HAP-1 (cell line): ENCODE measurements at regions not wholly inside any gene's neighbourhood (a gene's known extent, or its start where the extent isn't known, plus 50 kb on each side); places are given as distances from the start of the nearest gene placed in this dataset.
"Not testable (repeated sequence)": the region's sequence is repeated elsewhere in the genome, so short reads cannot be mapped to it uniquely, and the experiment has no call there.

Experiments
- DNase-seq, 2 experiments: peaks; one replicate each; pipeline ENCODE4 v3.0.0-alpha.2; 2016 to 2020; ENCODE audit warnings: low spot score in 2 of 2
- H3K27me3 ChIP-seq: fragments of 250-450 bp; sonication (Bioruptor Pico); 2 replicates; pipeline ENCODE4 v1.5.1; 2020; ENCODE audit warnings: low read depth, mild to moderate bottlenecking, moderate library complexity
- H3K36me3 ChIP-seq: fragments of 250-450 bp; sonication (Bioruptor Pico); replicated peaks from 2 replicates; pipeline ENCODE4 v1.5.1; 2020; ENCODE audit warnings: mild to moderate bottlenecking
- H3K4me1 ChIP-seq: fragments of 250-450 bp; sonication (Bioruptor Pico); 2 replicates; pipeline ENCODE4 v1.5.1; 2020; ENCODE audit warnings: mild to moderate bottlenecking
- H3K4me3 ChIP-seq: fragments of 250-450 bp; sonication (Bioruptor Pico); 2 replicates; pipeline ENCODE4 v1.5.1; 2020; ENCODE audit warnings: mild to moderate bottlenecking, moderate library complexity
- H3K9me3 ChIP-seq: fragments of 250-450 bp; sonication (Bioruptor Pico); 2 replicates; pipeline ENCODE4 v1.5.1; 2020; ENCODE audit warnings: mild to moderate bottlenecking, moderate library complexity
- in situ Hi-C: fragments of 300-500 bp; cut with MboI; formaldehyde crosslinking; loops from 3 replicates; pipeline ENCODE4 v1.14.3; 2020; ENCODE audit warnings: low sequenced_read_pairs, inconsistent platforms, mixed read lengths

DNA sequence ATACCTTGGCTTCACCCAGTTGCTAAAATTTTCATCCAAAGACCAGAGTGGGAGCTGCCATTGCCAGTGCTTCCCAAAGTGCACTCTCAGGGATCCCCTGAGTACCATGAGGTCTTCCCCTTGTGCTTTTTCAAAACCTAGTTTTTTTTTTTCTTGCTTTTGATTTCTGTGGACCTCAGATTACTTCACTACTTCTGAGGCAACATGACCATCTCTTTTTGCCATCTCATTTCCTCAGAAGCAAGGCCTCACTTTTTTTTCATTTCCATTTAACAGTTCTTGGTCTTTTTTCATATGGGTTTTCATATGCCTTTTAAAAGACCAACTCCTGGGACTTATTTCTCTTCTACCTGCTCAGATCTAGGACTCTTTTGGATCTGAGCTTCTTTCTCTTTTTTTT lies 64.1 kb upstream of the MMS22L start:
- Histone ChIP-seq H3K4me3 (no peak overlapping the region), H3K36me3 (no peaks in the 10 kb centered on the region), H3K9me3 (no peaks in the 10 kb centered on the region), H3K4me1 (no peaks in the 10 kb centered on the region), H3K27me3 (peaks cover 2% of the 10 kb centered on the region; the same call in 1 of the 2 replicates)
- in situ Hi-C loops, result no loop called here
- DNase-seq, result no peak

DNA sequence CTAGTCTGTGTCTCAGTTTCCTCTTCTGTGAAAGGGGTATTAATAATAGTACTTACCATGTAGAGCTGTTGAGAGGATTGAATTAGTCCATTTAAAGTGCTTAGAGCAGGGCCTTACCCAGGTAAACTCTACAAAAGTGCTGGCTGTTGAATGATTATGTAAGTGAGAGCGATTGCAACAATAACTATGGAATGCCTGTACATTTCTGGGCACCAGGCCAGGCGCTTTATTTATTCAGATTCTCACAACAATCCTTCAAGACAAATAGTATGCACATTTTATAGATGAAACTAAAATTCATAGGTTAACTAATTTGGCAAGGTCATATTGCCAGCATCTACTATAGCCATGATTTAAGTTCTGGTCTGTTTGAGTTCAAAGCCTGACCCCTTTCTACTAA lies 78.3 kb upstream of the MMS22L start:
- peak; percentile 60 to 76 for DNase-seq
- no peaks in the 10 kb centered on the region for H3K27me3 ChIP-seq
- in situ Hi-C loops, result no loop called here
- no peaks in the 10 kb centered on the region for H3K9me3 ChIP-seq
- H3K4me3 ChIP-seq, result no peak overlapping the region
- no peaks in the 10 kb centered on the region for H3K36me3 ChIP-seq
- H3K4me1 ChIP-seq, result peaks cover 6% of the 10 kb centered on the region

DNA sequence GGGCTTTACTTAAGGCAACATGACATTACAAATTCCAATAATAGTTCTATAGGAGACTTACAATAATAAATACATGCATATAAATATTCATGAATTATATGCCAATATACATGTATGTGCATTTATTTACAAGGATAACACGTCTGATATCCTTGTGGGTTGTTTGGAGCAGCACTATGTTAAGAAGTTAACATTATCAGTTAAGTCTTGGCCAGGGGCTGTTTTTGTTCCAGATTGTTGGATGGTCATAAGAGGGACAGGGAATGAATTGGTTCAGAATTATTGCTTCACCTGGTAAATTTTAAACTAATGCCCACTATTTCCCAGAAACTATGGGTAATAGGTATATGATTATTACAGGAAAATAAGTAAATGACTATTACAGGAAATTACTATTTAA lies 81.3 kb upstream of the MMS22L start:
- Histone ChIP-seq H3K4me3 (no peak overlapping the region), H3K36me3 (no peaks in the 10 kb centered on the region), H3K4me1 (peaks cover 6% of the 10 kb centered on the region), H3K27me3 (no peaks in the 10 kb centered on the region), H3K9me3 (no peaks in the 10 kb centered on the region)
- in situ Hi-C loops, result no loop called here
- DNase-seq, result no peak

DNA sequence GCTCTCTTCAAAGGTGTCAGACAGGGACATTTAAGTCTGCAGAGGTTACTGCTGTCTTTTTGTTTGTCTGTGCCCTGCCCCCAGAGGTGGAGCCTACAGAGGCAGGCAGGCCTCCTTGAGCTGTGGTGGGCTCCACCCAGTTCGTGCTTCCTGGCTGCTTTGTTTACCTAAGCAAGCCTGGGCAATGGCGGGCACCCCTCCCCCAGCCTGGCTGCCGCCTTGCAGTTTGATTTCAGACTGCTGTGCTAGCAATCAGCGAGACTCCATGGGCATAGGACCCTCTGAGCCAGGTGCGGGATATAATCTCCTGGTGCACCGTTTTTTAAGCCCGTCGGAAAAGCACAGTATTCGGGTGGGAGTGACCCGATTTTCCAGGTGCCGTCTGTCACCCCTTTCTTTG lies 99.1 kb upstream of the MMS22L start:
- in situ Hi-C loops, H3K36me3 ChIP-seq: not testable (repeated sequence)

DNA sequence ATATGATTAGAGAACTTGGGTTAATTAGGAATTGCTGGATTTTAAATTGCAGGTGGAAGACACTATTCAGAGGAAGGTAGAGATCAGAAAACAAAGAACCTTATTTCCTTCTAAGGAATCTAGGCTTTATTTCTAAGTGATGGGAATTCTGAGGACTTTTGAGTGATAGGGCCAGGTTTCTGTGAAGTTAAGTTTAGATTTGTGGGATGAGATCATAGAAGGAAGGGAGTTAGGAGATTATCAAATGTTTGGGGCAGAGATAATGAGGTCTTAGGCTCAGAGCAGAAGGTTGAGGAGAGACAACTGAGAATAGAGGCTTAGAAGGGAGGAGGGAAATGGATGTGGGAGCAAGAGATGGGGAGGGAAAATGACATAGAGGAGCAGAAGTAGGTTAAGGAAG lies 109.7 kb upstream of the MMS22L start:
- peaks cover 3% of the 10 kb centered on the region; the same call in 1 of the 2 replicates for H3K4me1 ChIP-seq
- no peaks in the 10 kb centered on the region for H3K36me3 ChIP-seq
- in situ Hi-C loops, result loop anchor here (10.0 kb wide), 1 partner anchor 208 kb away; no protein-coding TSS in a partner anchor
- no peaks in the 10 kb centered on the region for H3K27me3 ChIP-seq
- no peak overlapping the region for H3K4me3 ChIP-seq
- DNase-seq, result no peak
- no peaks in the 10 kb centered on the region for H3K9me3 ChIP-seq

More for the DNA sequence above, 99.1 kb upstream of the MMS22L start:
- H3K4me3 ChIP-seq, H3K9me3 ChIP-seq, DNase-seq, H3K27me3 ChIP-seq, H3K4me1 ChIP-seq: not testable (repeated sequence)

DNA sequence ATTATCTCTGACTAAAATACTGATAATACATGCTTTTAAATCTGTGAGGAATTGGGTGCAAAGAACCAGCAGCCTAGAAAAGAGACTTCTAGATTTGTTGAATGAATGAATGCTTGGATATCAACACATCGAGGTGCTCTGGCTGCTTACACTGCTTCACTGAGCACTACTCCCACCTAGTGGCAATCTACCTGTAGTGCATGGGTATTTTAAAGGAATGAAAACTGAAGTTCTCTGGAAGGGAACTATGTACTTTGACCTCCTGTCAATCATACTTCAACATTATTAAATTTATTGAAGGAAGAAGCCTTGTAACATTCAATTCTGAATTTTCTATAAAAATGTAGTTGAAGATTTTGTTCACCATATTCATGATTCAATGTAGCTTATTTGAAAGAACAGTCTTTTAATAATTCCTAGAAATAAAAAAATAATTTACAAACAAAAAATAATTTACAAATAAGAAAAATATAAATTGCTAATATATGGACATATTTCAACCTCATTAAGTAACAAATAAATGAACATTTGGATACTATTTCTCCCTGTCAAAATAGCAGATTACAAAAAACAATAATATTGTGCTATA lies 111.2 kb upstream of the MMS22L start:
- Histone ChIP-seq H3K9me3 (no peaks in the 10 kb centered on the region), H3K36me3 (no peaks in the 10 kb centered on the region), H3K4me1 (peaks cover 3% of the 10 kb centered on the region; the same call in 1 of the 2 replicates), H3K4me3 (no peak overlapping the region), H3K27me3 (no peaks in the 10 kb centered on the region)
- in situ Hi-C loops, result loop anchor here (10.0 kb wide), 1 partner anchor 209 kb away; no protein-coding TSS in a partner anchor
- peak; percentile 66 to 70 for DNase-seq

DNA sequence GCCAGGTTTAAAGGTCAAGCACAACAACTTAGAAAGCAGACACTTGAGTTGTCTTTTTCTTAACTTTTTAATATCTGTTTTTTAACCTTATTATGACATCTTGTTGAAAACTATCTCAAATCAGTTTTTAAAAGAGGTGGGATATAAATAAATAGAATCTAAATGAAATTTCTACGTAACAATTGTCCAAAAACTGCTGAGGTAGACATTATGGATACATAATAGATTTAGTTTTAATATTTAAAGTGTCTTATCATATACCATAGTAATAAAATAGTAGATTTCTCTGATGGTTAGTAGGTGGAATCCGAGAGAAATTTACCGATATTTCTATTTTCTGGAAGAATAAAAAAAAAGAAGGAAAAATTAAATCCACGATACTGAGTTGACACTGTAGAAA lies 113.9 kb upstream of the MMS22L start:
- H3K9me3 ChIP-seq, result no peaks in the 10 kb centered on the region
- no peaks in the 10 kb centered on the region for H3K36me3 ChIP-seq
- H3K4me3 ChIP-seq, result no peak overlapping the region
- DNase-seq, result no peak
- in situ Hi-C loops, result loop anchor here (10.0 kb wide), 1 partner anchor 212 kb away; no protein-coding TSS in a partner anchor
- H3K4me1 ChIP-seq, result peaks cover 3% of the 10 kb centered on the region; the same call in 1 of the 2 replicates
- H3K27me3 ChIP-seq, result no peaks in the 10 kb centered on the region

DNA sequence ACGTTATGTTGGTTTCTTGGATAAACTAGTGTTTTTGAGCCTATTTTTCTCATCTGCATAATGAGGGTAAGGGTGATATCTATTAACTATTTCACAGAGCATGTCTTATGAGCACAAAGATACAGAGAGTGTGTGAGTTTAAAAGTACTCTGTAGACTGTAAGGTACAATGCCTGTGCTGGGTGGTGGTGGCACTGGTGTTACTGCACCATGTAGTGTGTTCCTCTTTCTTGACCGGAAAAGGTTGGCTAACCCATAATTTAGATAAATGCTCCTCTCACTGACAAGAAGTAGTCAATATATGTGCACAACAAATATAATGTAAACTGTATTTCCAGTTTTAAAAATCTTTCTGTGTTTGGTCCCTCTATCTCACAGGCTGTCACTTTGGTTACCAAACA lies 116.2 kb upstream of the MMS22L start:
- Histone ChIP-seq H3K9me3 (no peaks in the 10 kb centered on the region), H3K27me3 (no peaks in the 10 kb centered on the region), H3K4me1 (peaks cover 3% of the 10 kb centered on the region; the same call in 1 of the 2 replicates), H3K4me3 (no peak overlapping the region), H3K36me3 (no peaks in the 10 kb centered on the region)
- no peak for DNase-seq
- in situ Hi-C loops, result loop anchor here (10.0 kb wide), 1 partner anchor 214 kb away; no protein-coding TSS in a partner anchor

DNA sequence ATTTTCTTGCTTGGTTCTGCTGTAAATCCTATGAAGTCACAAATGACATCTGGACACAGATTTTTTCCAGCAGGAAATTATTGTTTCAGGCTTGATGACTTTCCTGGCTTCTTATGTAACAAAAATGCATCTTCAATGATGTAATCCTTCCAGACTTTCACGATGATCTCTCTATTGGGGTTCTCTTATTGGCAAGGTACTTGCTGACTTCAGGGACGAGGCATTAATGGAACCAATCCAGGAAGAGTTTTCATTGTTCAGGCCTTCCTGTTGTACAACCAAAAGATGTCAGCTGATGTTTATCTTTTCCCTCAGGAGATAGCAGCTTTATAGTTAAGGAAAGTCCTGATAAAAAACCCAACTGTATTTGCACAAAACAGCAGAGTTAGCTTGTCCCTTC lies 118.5 kb upstream of the MMS22L start:
- no peak for DNase-seq
- H3K4me1 ChIP-seq, result peaks cover 3% of the 10 kb centered on the region; the same call in 1 of the 2 replicates
- H3K9me3 ChIP-seq, result no peaks in the 10 kb centered on the region
- H3K4me3 ChIP-seq, result no peak overlapping the region
- no peaks in the 10 kb centered on the region for H3K36me3 ChIP-seq
- in situ Hi-C loops, result no loop called here
- no peaks in the 10 kb centered on the region for H3K27me3 ChIP-seq

DNA sequence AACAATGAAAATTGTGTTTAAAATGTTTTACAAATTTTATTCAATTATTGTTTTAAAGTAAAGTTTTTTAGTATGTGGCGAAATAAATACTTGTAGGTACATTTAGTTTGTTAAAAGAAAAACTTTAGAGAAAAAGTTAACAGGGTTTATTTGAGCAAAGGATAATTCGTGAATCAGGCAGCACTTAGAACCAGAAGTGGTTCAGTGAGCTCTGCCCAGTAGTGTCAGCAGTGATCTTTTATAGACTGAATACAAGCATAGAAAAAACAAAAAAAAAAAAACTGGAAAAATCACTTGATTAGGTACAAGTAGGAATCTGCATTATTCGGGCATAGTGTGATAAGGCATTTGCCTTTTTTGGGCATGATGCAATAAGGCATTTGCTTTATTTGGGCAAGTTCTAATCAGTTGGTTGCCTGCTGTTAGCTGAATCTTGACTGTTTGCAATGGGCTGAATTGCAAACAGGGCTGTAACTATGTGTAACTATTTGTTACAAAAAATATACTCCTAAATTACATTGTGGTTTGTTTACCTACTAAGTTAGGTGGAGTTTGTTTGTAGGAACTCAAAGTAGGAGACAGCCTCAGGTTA lies 122.9 kb upstream of the MMS22L start:
- Histone ChIP-seq H3K4me1 (no peaks in the 10 kb centered on the region; the same call in 1 of the 2 replicates), H3K4me3 (no peak overlapping the region), H3K36me3 (no peaks in the 10 kb centered on the region), H3K9me3 (no peaks in the 10 kb centered on the region), H3K27me3 (no peaks in the 10 kb centered on the region)
- no peak for DNase-seq
- in situ Hi-C loops, result no loop called here

DNA sequence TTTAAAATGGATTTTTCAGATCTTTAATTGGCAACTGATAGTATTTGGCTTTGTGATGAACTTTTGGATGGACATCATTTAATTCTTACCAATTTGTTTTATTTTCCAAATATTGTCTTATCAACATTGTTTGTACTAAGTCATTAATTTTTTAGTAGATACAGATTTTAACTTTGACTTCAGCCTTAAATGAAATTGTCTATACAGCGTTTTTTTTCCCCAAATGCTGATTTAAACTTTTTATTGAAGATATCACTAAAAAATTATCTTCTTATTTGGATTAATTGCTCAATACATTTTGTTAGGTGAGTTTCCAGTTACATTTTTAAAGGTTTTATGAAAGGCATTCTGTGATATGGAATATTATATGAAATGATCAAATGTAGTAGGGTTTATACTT lies 123.6 kb upstream of the MMS22L start:
- H3K4me1 ChIP-seq, result no peaks in the 10 kb centered on the region; the same call in 1 of the 2 replicates
- no peak overlapping the region for H3K4me3 ChIP-seq
- in situ Hi-C loops, result no loop called here
- no peaks in the 10 kb centered on the region for H3K9me3 ChIP-seq
- no peak for DNase-seq
- H3K36me3 ChIP-seq, result no peaks in the 10 kb centered on the region
- no peaks in the 10 kb centered on the region for H3K27me3 ChIP-seq

DNA sequence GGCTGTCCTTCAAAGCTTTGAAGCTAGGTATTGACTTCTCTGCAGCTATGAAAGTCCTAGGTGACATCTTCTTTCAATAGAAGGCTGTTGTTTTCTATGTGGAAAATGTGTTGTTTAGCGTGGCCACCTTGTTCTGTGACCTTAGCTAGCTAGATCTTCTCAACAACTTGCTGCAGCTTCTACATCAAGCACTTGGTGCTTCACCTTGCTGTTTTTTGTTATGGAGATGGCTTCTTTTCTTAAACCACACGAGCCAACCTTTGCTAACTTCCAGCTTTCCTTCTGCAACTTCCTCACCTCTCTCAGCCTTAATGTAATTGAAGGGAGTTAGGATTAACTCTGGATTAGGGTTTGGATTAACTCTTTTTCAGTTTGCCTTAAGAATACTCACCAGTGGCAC lies 128.6 kb upstream of the MMS22L start:
- Histone ChIP-seq H3K4me3 (no peak overlapping the region), H3K36me3 (no peaks in the 10 kb centered on the region), H3K4me1 (no peaks in the 10 kb centered on the region; the same call in 1 of the 2 replicates), H3K9me3 (no peaks in the 10 kb centered on the region), H3K27me3 (0 out of 2 replicates have a peak, but pooled peaks cover 3% of the 10 kb centered on the region)
- DNase-seq, result no peak
- in situ Hi-C loops, result no loop called here

DNA sequence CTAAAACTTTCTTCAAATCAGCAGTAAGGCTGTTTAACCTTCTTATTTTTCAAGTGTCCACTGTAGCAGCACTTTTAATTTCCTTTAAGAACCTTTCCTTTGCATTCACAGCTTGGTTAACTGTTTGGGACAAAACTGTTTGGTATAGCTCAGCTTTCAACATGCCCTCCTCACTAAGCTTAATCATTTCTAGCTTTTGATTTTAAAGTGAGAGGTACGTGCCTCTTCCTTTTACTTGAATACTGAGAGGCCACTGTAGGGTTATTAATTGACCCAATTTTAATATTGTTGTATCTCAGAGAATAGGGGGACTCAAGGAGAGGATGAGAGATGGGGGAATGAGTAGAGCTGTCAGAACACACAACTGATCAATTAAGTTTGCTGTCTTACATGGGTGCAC lies 129.5 kb upstream of the MMS22L start:
- no peak overlapping the region for H3K4me3 ChIP-seq
- in situ Hi-C loops, result no loop called here

DNA sequence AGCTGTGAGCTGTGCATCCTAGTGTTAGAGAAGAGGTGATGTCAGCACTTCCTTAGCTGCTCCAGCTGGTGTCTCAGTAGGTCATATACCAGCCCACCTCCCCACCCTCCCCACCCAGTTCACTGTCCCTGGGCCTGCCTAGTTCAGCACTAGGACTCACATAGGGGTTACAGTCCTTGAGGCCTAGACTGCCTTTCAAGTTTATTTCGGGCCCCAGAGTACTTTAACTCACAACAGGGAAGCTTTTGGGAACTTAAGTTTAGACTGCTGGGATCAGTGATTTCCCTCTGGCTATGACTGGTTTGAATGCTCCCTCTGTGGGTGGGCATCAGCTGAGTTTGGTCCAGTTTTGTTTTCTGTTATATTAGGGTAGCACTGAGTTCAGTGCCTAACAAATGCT lies 139.2 kb upstream of the MMS22L start:
- in situ Hi-C loops, result no loop called here
- peaks cover 5% of the 10 kb centered on the region; the same call in 1 of the 2 replicates for H3K27me3 ChIP-seq
- H3K4me1 ChIP-seq, result no peaks in the 10 kb centered on the region
- no peak overlapping the region for H3K4me3 ChIP-seq
- H3K36me3 ChIP-seq, result no peaks in the 10 kb centered on the region
- H3K9me3 ChIP-seq, result no peaks in the 10 kb centered on the region
- DNase-seq, result no peak

More for the DNA sequence above, 129.5 kb upstream of the MMS22L start:
- peaks cover 3% of the 10 kb centered on the region; the same call in 1 of the 2 replicates for H3K27me3 ChIP-seq
- H3K36me3 ChIP-seq, result no peaks in the 10 kb centered on the region
- no peak for DNase-seq
- no peaks in the 10 kb centered on the region for H3K9me3 ChIP-seq
- H3K4me1 ChIP-seq, result no peaks in the 10 kb centered on the region
